ENCODE measurements at regions not wholly inside any gene's neighbourhood (a gene's known extent, or its start where the extent isn't known, plus 50 kb on each side); places are given as distances from the start of the nearest gene placed in this dataset.
A peak's percentile ranks its signal among the peaks of the same experiment; 100 is the strongest.

DNA sequence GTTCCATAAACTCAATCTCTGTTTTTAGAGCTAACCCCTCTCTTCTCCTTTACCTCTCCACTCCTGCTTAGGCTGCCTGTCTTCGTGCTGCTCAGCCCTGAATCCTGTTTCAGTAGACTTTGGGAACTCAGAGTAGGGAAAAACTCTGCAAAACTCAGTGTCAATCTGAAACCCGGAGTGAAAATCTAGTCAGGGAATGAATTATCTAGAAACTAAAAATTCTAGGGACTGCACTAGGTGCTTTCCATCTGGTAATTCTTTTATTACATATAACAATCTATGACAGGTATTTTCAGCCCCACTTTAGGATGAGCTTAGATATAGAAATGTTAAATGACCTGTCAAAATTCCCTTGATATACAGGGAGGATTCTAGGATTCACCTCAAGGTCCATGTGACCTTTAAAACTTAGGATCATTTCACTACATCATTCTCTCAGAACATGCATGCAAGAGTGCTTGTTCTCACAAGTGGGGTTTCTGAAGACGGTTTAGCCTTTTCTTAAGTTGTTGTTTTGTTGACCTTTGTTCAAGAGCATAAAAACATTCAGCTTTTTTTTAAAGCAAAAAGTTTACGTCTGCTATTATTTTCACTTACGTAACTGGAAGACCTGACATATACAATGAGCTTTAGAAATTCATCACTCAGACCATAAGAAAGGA is 108.2 kb upstream of the MBNL1 start:
- Histone ChIP-seq H3K9me2 (ENCODE audit: insufficient read depth) (no peaks in the 10 kb centered on the region), H3K4me1 (ENCODE audit: control insufficient read depth in 1 of 2, insufficient read depth in 2 of 2, low read length in 2 of 2) (no peaks in the 10 kb centered on the region), H3K9ac (ENCODE audit: low read length) (no peak overlapping the region), H4K20me1 (ENCODE audit: insufficient read depth) (no peaks in the 10 kb centered on the region), H3K4me3 (replicated peaks in 1 of 2; ENCODE audit: low read depth in 1 of 2, low read length in 2 of 2) (no peak overlapping the region), H2AFZ (ENCODE audit: low read depth, low read length, poor library complexity, severe bottlenecking) (peak overlapping the region; percentile 28), H3K27me3 (ENCODE audit: insufficient read depth, low read length) (no peaks in the 10 kb centered on the region), H3K79me2 (ENCODE audit: insufficient read depth, low read length) (no peaks in the 10 kb centered on the region), H3K4me2 (ENCODE audit: low read length) (no peak overlapping the region), H3K36me3 (ENCODE audit: control insufficient read depth in 1 of 2, insufficient read depth in 2 of 2, low read length in 2 of 2) (no peaks in the 10 kb centered on the region), H3K27ac (ENCODE audit: low read depth, low read length) (no peak overlapping the region), H3K9me3 (ENCODE audit: control insufficient read depth in 1 of 2, insufficient read depth in 1 of 2, low read depth in 1 of 2, low read length in 2 of 2) (no peaks in the 10 kb centered on the region)
- TF ChIP-seq, protein P1, sequence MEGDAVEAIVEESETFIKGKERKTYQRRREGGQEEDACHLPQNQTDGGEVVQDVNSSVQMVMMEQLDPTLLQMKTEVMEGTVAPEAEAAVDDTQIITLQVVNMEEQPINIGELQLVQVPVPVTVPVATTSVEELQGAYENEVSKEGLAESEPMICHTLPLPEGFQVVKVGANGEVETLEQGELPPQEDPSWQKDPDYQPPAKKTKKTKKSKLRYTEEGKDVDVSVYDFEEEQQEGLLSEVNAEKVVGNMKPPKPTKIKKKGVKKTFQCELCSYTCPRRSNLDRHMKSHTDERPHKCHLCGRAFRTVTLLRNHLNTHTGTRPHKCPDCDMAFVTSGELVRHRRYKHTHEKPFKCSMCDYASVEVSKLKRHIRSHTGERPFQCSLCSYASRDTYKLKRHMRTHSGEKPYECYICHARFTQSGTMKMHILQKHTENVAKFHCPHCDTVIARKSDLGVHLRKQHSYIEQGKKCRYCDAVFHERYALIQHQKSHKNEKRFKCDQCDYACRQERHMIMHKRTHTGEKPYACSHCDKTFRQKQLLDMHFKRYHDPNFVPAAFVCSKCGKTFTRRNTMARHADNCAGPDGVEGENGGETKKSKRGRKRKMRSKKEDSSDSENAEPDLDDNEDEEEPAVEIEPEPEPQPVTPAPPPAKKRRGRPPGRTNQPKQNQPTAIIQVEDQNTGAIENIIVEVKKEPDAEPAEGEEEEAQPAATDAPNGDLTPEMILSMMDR (IDR thresholded peaks at IDR 0.05 in 2 of 3, conservative IDR thresholded peaks at IDR 0.05 in 1 of 3; ENCODE audit: borderline replicate concordance in 1 of 3, insufficient read depth in 1 of 3, low read depth in 2 of 3, low read length in 2 of 3), result no peak
- TF ChIP-seq EZH2 (IDR thresholded peaks at IDR 0.05), result no peak
- no peak for TF ChIP-seq EGR1 (IDR thresholded peaks at IDR 0.05; ENCODE audit: low read depth)
- no peak for TF ChIP-seq SP1 (IDR thresholded peaks at IDR 0.05; ENCODE audit: low read depth)
- no peak for TF ChIP-seq JUND (IDR thresholded peaks at IDR 0.05)
- TF ChIP-seq EZH2phosphoT487 (IDR thresholded peaks at IDR 0.05; ENCODE audit: borderline replicate concordance), result no peak
- TF ChIP-seq REST (IDR thresholded peaks at IDR 0.05; ENCODE audit: low read depth), result no peak
- no peak for TF ChIP-seq TCF7L2 (IDR thresholded peaks at IDR 0.05; ENCODE audit: borderline replicate concordance, extremely low read depth, insufficient read depth, insufficient read length)
- TF ChIP-seq CEBPB (IDR thresholded peaks at IDR 0.05; ENCODE audit: low read depth), result no peak
- no peak for TF ChIP-seq FOSL1 (IDR thresholded peaks at IDR 0.05; ENCODE audit: low read depth)
- no peak for TF ChIP-seq POLR2AphosphoS5 (IDR thresholded peaks at IDR 0.05; ENCODE audit: low read depth, low read length)
- no peak for TF ChIP-seq SRF (IDR thresholded peaks at IDR 0.05; ENCODE audit: low read depth)
- no peak for TF ChIP-seq POLR2A (IDR thresholded peaks at IDR 0.05; ENCODE audit: borderline replicate concordance, extremely low read depth, insufficient read depth, insufficient read length)
- no peak for TF ChIP-seq ZBTB33 (IDR thresholded peaks at IDR 0.05; ENCODE audit: extremely low read depth, insufficient replicate concordance, low read length)
- no peak for TF ChIP-seq SIN3A (IDR thresholded peaks at IDR 0.05; ENCODE audit: low read depth)
- TF ChIP-seq ZNF274 (IDR thresholded peaks at IDR 0.05; ENCODE audit: low read depth, low read length), result no peak
- no peak for TF ChIP-seq ATF3 (IDR thresholded peaks at IDR 0.05)
- no peak for TF ChIP-seq CBX3 (IDR thresholded peaks at IDR 0.05; ENCODE audit: low read depth)
- TF ChIP-seq YY1 (IDR thresholded peaks at IDR 0.05; ENCODE audit: extremely low read depth, insufficient replicate concordance, low read depth, low read length), result no peak
- no peak for TF ChIP-seq RAD21 (IDR thresholded peaks at IDR 0.05; ENCODE audit: low read depth)
- DNase-seq (ENCODE audit: low read depth, low spot score), result no peak
- no TSS peak for BruUV-seq (replicated peaks)
- POLR2A ChIA-PET, result no interaction called here
- intact Hi-C loops (cut with micrococcal nuclease), result no loop called here
- RAD21 ChIA-PET (ENCODE audit: low non-redundant PET in 1 of 2, low total read pairs in 2 of 2, uncharacterized antibody in 2 of 2, unreplicated experiment in 2 of 2), result no interaction called here
- no peak for ATAC-seq
- CTCF ChIA-PET, result no interaction called here

Measured in HCT116 (cell line).